CD4-positive, alpha-beta memory T cell (primary cell): ENCODE measurements at regions not wholly inside any gene's neighbourhood (a gene's known extent, or its start where the extent isn't known, plus 50 kb on each side); places are given as distances from the start of the nearest gene placed in this dataset.
A peak's percentile ranks its signal among the peaks of the same experiment; 100 is the strongest.

Source experiments
- CTCF ChIA-PET: fragments of 350-600 bp; sonication (Branson Sonifier 250); formaldehyde crosslinking; loops from one replicate; lab custom pipeline; 2021; ENCODE audit warnings: inconsistent platforms; ENCODE audit not compliant: partially characterized antibody; lab: Charles Lee
- POLR2A ChIA-PET: fragments of 350-600 bp; sonication (Branson Sonifier 250); formaldehyde crosslinking; loops from one replicate; lab custom pipeline; 2021; ENCODE audit not compliant: partially characterized antibody; lab: Charles Lee
- DNase-seq, 5 donors: peaks; one replicate each; pipeline versions ENCODE4 v3.0.0 to v3.0.0-alpha.2; 2020 to 2022; ENCODE audit warnings: mixed read lengths in 1 of 5
- H3K27ac ChIP-seq: one replicate; pipeline ENCODE4 v1.7.0; 2013; ENCODE audit warnings: low read depth, low read length
- H3K27me3 ChIP-seq: 2 replicates; pipeline ENCODE4 v1.7.0; 2013; ENCODE audit warnings: mild to moderate bottlenecking, low read length, moderate library complexity; ENCODE audit not compliant: insufficient read depth
- H3K36me3 ChIP-seq: 2 replicates; pipeline ENCODE4 v1.7.0; 2013; ENCODE audit warnings: mild to moderate bottlenecking, low read length, moderate library complexity; ENCODE audit not compliant: insufficient read depth
- H3K4me1 ChIP-seq: 2 replicates; pipeline ENCODE4 v1.7.0; 2013; ENCODE audit warnings: mild to moderate bottlenecking, low read length, moderate library complexity; ENCODE audit not compliant: insufficient read depth
- H3K4me3 ChIP-seq, 2 donors: one replicate each; pipeline ENCODE4 v1.7.0; 2013; ENCODE audit warnings: low read length in 2 of 2, mild to moderate bottlenecking in 1 of 2
- H3K9me3 ChIP-seq, 2 donors: one replicate each; pipeline ENCODE4 v1.7.0; 2013; ENCODE audit warnings: low read length in 2 of 2, control low read depth in 1 of 2; ENCODE audit not compliant: control insufficient read depth in 1 of 2
- H3K27ac Mint-ChIP-seq, 7 donors: one replicate each; pipeline ENCODE4 v1.8.0; 2020 to 2021; ENCODE audit warnings: mixed read lengths in 7 of 7, mild to moderate bottlenecking in 6 of 7, inconsistent platforms in 3 of 7, moderate library complexity in 3 of 7
- H3K27me3 Mint-ChIP-seq, 2 donors: one replicate each; pipeline ENCODE4 v1.8.0; 2020 to 2021; ENCODE audit warnings: mixed read lengths in 2 of 2
- H3K36me3 Mint-ChIP-seq, 2 donors: one replicate each; pipeline ENCODE4 v1.8.0; 2020 to 2021; ENCODE audit warnings: mixed read lengths in 2 of 2, inconsistent platforms in 1 of 2, mild to moderate bottlenecking in 1 of 2
- H3K4me1 Mint-ChIP-seq, 4 donors: one replicate each; pipeline ENCODE4 v1.8.0; 2020 to 2021; ENCODE audit warnings: mixed read lengths in 4 of 4, mild to moderate bottlenecking in 1 of 4
- H3K4me3 Mint-ChIP-seq, 8 donors: one replicate each; pipeline ENCODE4 v1.8.0; 2020 to 2021; ENCODE audit warnings: mixed read lengths in 8 of 8, mild to moderate bottlenecking in 7 of 8, moderate library complexity in 6 of 8, inconsistent platforms in 3 of 8
- H3K9me3 Mint-ChIP-seq, 8 donors: one replicate each; pipeline ENCODE4 v1.8.0; 2020 to 2021; ENCODE audit warnings: mixed read lengths in 8 of 8, mild to moderate bottlenecking in 5 of 8, inconsistent platforms in 3 of 8, moderate library complexity in 1 of 8
- intact Hi-C: fragments of 100-400 bp; cut with micrococcal nuclease; formaldehyde crosslinking; loops from one replicate; pipeline ENCODE4 v1.15.1; 2023

- no peaks in the 10 kb centered on the region for H3K9me3 ChIP-seq
- H3K36me3 ChIP-seq = no peaks in the 10 kb centered on the region
- Mint-ChIP-seq H3K4me1 (no peaks in the 10 kb centered on the region), H3K36me3 (no peaks in the 10 kb centered on the region), H3K9me3 (no peaks in the 10 kb centered on the region), H3K27ac (no peak overlapping the region), H3K27me3 (peaks cover 10 to 17% of the 10 kb centered on the region in 2 donors), H3K4me3 (no peak overlapping the region)
- no peak overlapping the region for H3K27ac ChIP-seq
- no peak for DNase-seq
- ChIA-PET POLR2A (interaction anchor here (0.6 kb wide), 1 partner anchor 12 kb away, joined by 3 read pairs; no protein-coding TSS in a partner anchor), CTCF (interaction anchor here (1.4 kb wide), 1 partner anchor 133 kb away, joined by 3 read pairs; no protein-coding TSS in a partner anchor)
- no peak overlapping the region for H3K4me3 ChIP-seq
- intact Hi-C loops = loop anchor here (5.0 kb wide), 1 partner anchor 128 kb away; no protein-coding TSS in a partner anchor
- H3K27me3 ChIP-seq = no peaks in the 10 kb centered on the region
- no peaks in the 10 kb centered on the region for H3K4me1 ChIP-seq
Measured at GRCh38 chr2:100739735-100740432, 80.1 kb upstream of the NPAS2 start.

GRCh38 chr2:100741880-100742276 is 78.1 kb upstream of the NPAS2 start:
- Histone ChIP-seq H3K9me3 (no peaks in the 10 kb centered on the region), H3K27ac (no peak overlapping the region), H3K4me1 (no peaks in the 10 kb centered on the region), H3K27me3 (no peaks in the 10 kb centered on the region), H3K36me3 (no peaks in the 10 kb centered on the region), H3K4me3 (no peak overlapping the region)
- H3K36me3 Mint-ChIP-seq = no peaks in the 10 kb centered on the region
- peaks cover 6 to 8% of the 10 kb centered on the region in 2 donors for H3K27me3 Mint-ChIP-seq
- intact Hi-C loops = loop anchor here (5.0 kb wide), 1 partner anchor 130 kb away; no protein-coding TSS in a partner anchor
- H3K27ac Mint-ChIP-seq = no peak overlapping the region
- DNase-seq = no peak
- ChIA-PET CTCF (no interaction called here), POLR2A (no interaction called here)
- no peak overlapping the region for H3K4me3 Mint-ChIP-seq
- H3K4me1 Mint-ChIP-seq = no peaks in the 10 kb centered on the region
- no peaks in the 10 kb centered on the region for H3K9me3 Mint-ChIP-seq

GRCh38 chr2:100742277-100743254 is 77.4 kb upstream of the NPAS2 start:
- no peaks in the 10 kb centered on the region for H3K9me3 Mint-ChIP-seq
- H3K27me3 Mint-ChIP-seq = peaks cover 7 to 8% of the 10 kb centered on the region in 2 donors
- H3K27ac Mint-ChIP-seq = no peak overlapping the region
- no peaks in the 10 kb centered on the region for H3K27me3 ChIP-seq
- no peaks in the 10 kb centered on the region for H3K9me3 ChIP-seq
- CTCF ChIA-PET = no interaction called here
- intact Hi-C loops = loop anchor here (5.0 kb wide), 1 partner anchor 130 kb away; no protein-coding TSS in a partner anchor
- H3K4me1 ChIP-seq = no peaks in the 10 kb centered on the region
- H3K36me3 ChIP-seq = no peaks in the 10 kb centered on the region
- POLR2A ChIA-PET = no interaction called here
- no peaks in the 10 kb centered on the region for H3K36me3 Mint-ChIP-seq
- H3K4me3 Mint-ChIP-seq = no peak overlapping the region
- no peak overlapping the region for H3K27ac ChIP-seq
- H3K4me3 ChIP-seq = no peak overlapping the region
- no peaks in the 10 kb centered on the region for H3K4me1 Mint-ChIP-seq
- DNase-seq = no peak

GRCh38 chr2:100743741-100744140 is 76.2 kb upstream of the NPAS2 start:
- H3K27me3 ChIP-seq = no peaks in the 10 kb centered on the region
- H3K9me3 ChIP-seq = no peaks in the 10 kb centered on the region
- ChIA-PET CTCF (no interaction called here), POLR2A (no interaction called here)
- no peaks in the 10 kb centered on the region for H3K36me3 ChIP-seq
- H3K4me3 Mint-ChIP-seq = no peak overlapping the region
- no peak overlapping the region for H3K27ac Mint-ChIP-seq
- no peaks in the 10 kb centered on the region for H3K9me3 Mint-ChIP-seq
- peaks cover 6 to 9% of the 10 kb centered on the region in 2 donors for H3K27me3 Mint-ChIP-seq
- intact Hi-C loops = loop anchor here (5.0 kb wide), 1 partner anchor 131 kb away; no protein-coding TSS in a partner anchor
- H3K4me1 ChIP-seq = no peaks in the 10 kb centered on the region
- no peaks in the 10 kb centered on the region for H3K36me3 Mint-ChIP-seq
- DNase-seq = no peak
- no peaks in the 10 kb centered on the region for H3K4me1 Mint-ChIP-seq
- no peak overlapping the region for H3K4me3 ChIP-seq
- no peak overlapping the region for H3K27ac ChIP-seq

GRCh38 chr2:100744184-100744583 is 75.8 kb upstream of the NPAS2 start:
- intact Hi-C loops = loop anchor here (5.0 kb wide), 1 partner anchor 132 kb away; no protein-coding TSS in a partner anchor
- H3K27ac Mint-ChIP-seq = peak overlapping the region in 1 of 7 donors; percentile 15
- POLR2A ChIA-PET = no interaction called here

GRCh38 chr2:100744589-100744988 is 75.3 kb upstream of the NPAS2 start:
- no peaks in the 10 kb centered on the region for H3K36me3 ChIP-seq
- H3K9me3 ChIP-seq = no peaks in the 10 kb centered on the region
- Mint-ChIP-seq H3K4me3 (no peak overlapping the region), H3K36me3 (no peaks in the 10 kb centered on the region), H3K27ac (peak overlapping the region in 1 of 7 donors; percentile 15), H3K9me3 (no peaks in the 10 kb centered on the region), H3K27me3 (peaks cover 4 to 7% of the 10 kb centered on the region in 2 donors), H3K4me1 (no peaks in the 10 kb centered on the region)
- ChIA-PET POLR2A (no interaction called here), CTCF (no interaction called here)
- no peaks in the 10 kb centered on the region for H3K4me1 ChIP-seq
- DNase-seq = no peak
- H3K4me3 ChIP-seq = no peak overlapping the region
- H3K27ac ChIP-seq = no peak overlapping the region
- no peaks in the 10 kb centered on the region for H3K27me3 ChIP-seq
- intact Hi-C loops = loop anchor here (5.0 kb wide), 1 partner anchor 132 kb away; no protein-coding TSS in a partner anchor

More at GRCh38 chr2:100744184-100744583, 75.8 kb upstream of the NPAS2 start:
- peaks cover 4 to 7% of the 10 kb centered on the region in 2 donors for H3K27me3 Mint-ChIP-seq
- H3K4me1 Mint-ChIP-seq = no peaks in the 10 kb centered on the region
- H3K4me3 Mint-ChIP-seq = no peak overlapping the region
- Histone ChIP-seq H3K36me3 (no peaks in the 10 kb centered on the region), H3K4me1 (no peaks in the 10 kb centered on the region), H3K27me3 (no peaks in the 10 kb centered on the region), H3K9me3 (no peaks in the 10 kb centered on the region), H3K4me3 (no peak overlapping the region), H3K27ac (no peak overlapping the region)
- H3K9me3 Mint-ChIP-seq = no peaks in the 10 kb centered on the region
- no peak for DNase-seq
- H3K36me3 Mint-ChIP-seq = no peaks in the 10 kb centered on the region
- CTCF ChIA-PET = no interaction called here

- no peak for DNase-seq
- Mint-ChIP-seq H3K27me3 (peaks cover 4 to 7% of the 10 kb centered on the region in 2 donors), H3K4me3 (no peak overlapping the region), H3K27ac (no peak overlapping the region), H3K36me3 (no peaks in the 10 kb centered on the region), H3K9me3 (peaks cover 0 to 3% (median 0%) of the 10 kb centered on the region in 8 donors), H3K4me1 (no peaks in the 10 kb centered on the region)
- intact Hi-C loops = no loop called here
- no peak overlapping the region for H3K27ac ChIP-seq
- H3K36me3 ChIP-seq = no peaks in the 10 kb centered on the region
- H3K4me3 ChIP-seq = no peak overlapping the region
- ChIA-PET POLR2A (no interaction called here), CTCF (no interaction called here)
- H3K4me1 ChIP-seq = no peaks in the 10 kb centered on the region
- no peaks in the 10 kb centered on the region for H3K27me3 ChIP-seq
- H3K9me3 ChIP-seq = no peaks in the 10 kb centered on the region
Measured at GRCh38 chr2:100745604-100746003, 74.3 kb upstream of the NPAS2 start.
